OCI-LY3 (cell line): ENCODE measurements at regions not wholly inside any gene's neighbourhood (a gene's known extent, or its start where the extent isn't known, plus 50 kb on each side); places are given as distances from the start of the nearest gene placed in this dataset.

ENCODE experiments used
- H2AFZ ChIP-seq: fragments of 200-600, 300-600 bp; shearing (Covaris generic); 2 replicates; pipeline ENCODE4 v1.6.0; 2014; ENCODE audit warnings: antibody characterized with exemption, low read depth, low read length
- H3K27ac ChIP-seq: fragments of 200-600, 300-600 bp; sonication (generic); 2 replicates; pipeline ENCODE4 v1.5.1; 2014; ENCODE audit warnings: mild to moderate bottlenecking, low read length, moderate library complexity, mixed read lengths
- H3K27me3 ChIP-seq: fragments of 200-600, 300-600 bp; sonication (generic); 2 replicates; pipeline ENCODE4 v1.6.1; 2014; ENCODE audit warnings: low read depth, low read length, mixed read lengths
- H3K36me3 ChIP-seq: fragments of 200-600, 300-600 bp; sonication (generic); replicated peaks from 2 replicates; pipeline ENCODE3; 2014; ENCODE audit warnings: low read depth, low read length, mixed read lengths
- H3K4me1 ChIP-seq: fragments of 300-600, 200-600 bp; sonication (generic); 2 replicates; pipeline ENCODE4 v1.6.1; 2014; ENCODE audit warnings: low read length, mixed read lengths
- H3K4me2 ChIP-seq: fragments of 200-600, 300-600 bp; sonication (generic); 2 replicates; pipeline ENCODE4 v1.6.1; 2014; ENCODE audit warnings: low read length, mixed read lengths
- H3K4me3 ChIP-seq: fragments of 300-600, 200-600 bp; sonication (generic); 2 replicates; pipeline ENCODE4 v1.5.1; 2014; ENCODE audit warnings: antibody characterized with exemption, mild to moderate bottlenecking, low read length, moderate library complexity
- H3K79me2 ChIP-seq: fragments of 300-600, 200-600 bp; shearing (Covaris generic); 2 replicates; pipeline ENCODE4 v1.6.1; 2014; ENCODE audit warnings: mild to moderate bottlenecking, low read length, mixed read lengths
- H3K9ac ChIP-seq: fragments of 300-600, 200-600 bp; shearing (Covaris generic); 2 replicates; pipeline ENCODE4 v1.6.0; 2014; ENCODE audit warnings: mild to moderate bottlenecking, low read length, moderate library complexity
- H3K9me3 ChIP-seq: fragments of 200-600, 300-600 bp; shearing (Covaris generic); 2 replicates; pipeline ENCODE4 v1.6.1; 2014; ENCODE audit warnings: low read length, mixed read lengths; ENCODE audit not compliant: insufficient read depth
- H4K20me1 ChIP-seq: fragments of 200-600, 300-600 bp; sonication (generic); 2 replicates; pipeline ENCODE4 v1.6.1; 2016; ENCODE audit warnings: low read length, mixed read lengths; ENCODE audit not compliant: insufficient read depth
- CTCF ChIP-seq: fragments of 200-600, 300-600 bp; sonication (generic); IDR thresholded peaks from 2 replicates; pipeline ENCODE4 v1.5.1; 2014; ENCODE audit warnings: antibody characterized with exemption, low read length, low read depth
- EZH2phosphoT487 ChIP-seq: fragments of 200-600 bp; shearing (Covaris generic); IDR thresholded peaks from 2 replicates; pipeline ENCODE4 v1.6.1; 2018; ENCODE audit warnings: antibody characterized with exemption, mixed run types, low read depth

DNA sequence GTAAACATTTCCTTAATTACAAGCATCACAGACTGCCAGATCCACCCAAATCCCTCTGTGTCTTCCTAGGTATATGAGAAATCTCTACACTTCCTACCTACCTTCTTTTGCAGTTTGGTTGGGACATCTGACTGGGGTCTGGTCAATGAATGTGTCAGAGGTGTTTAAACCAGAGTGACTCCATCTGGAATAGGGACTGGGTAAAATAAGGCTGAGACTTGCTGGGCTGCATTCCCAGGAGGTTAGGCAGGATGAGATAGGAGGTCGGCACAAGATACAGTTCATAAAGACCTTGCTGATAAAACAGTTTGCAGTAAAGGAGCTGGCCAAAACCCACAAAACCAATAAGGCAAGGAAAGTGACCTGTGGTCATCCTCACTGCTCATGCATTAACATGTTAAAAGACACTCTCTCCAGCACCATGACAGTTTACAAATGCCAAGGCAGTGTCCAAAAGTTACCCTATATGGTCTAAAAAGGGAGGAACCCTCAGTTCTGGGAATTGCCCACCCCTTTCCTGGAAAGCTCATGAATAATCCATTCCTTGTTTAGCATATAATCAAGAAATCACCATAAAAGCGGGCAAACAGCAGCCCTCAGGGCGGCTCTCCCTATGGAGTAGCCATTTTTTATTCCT, 87.4 kb upstream of the BACE2 start:
- Histone ChIP-seq H3K4me3 (no peak overlapping the region), H3K79me2 (no peaks in the 10 kb centered on the region), H3K4me1 (no peaks in the 10 kb centered on the region), H3K27me3 (no peaks in the 10 kb centered on the region), H3K27ac (no peak overlapping the region), H3K36me3 (no peaks in the 10 kb centered on the region), H3K9ac (no peak overlapping the region), H2AFZ (no peak overlapping the region), H3K4me2 (no peak overlapping the region), H3K9me3 (no peaks in the 10 kb centered on the region), H4K20me1 (no peaks in the 10 kb centered on the region)
- TF ChIP-seq CTCF: no peak
- no peak for TF ChIP-seq EZH2phosphoT487

- Histone ChIP-seq H2AFZ (no peak overlapping the region), H3K27me3 (no peaks in the 10 kb centered on the region), H4K20me1 (no peaks in the 10 kb centered on the region), H3K27ac (no peak overlapping the region), H3K4me1 (no peaks in the 10 kb centered on the region), H3K4me2 (no peak overlapping the region), H3K4me3 (no peak overlapping the region), H3K9ac (no peak overlapping the region), H3K9me3 (no peaks in the 10 kb centered on the region), H3K79me2 (no peaks in the 10 kb centered on the region), H3K36me3 (no peaks in the 10 kb centered on the region)
- TF ChIP-seq CTCF (no peak), EZH2phosphoT487 (no peak)
Observed at GRCh38 chr21:41086569-41086968, 81.4 kb upstream of the BACE2 start.

DNA sequence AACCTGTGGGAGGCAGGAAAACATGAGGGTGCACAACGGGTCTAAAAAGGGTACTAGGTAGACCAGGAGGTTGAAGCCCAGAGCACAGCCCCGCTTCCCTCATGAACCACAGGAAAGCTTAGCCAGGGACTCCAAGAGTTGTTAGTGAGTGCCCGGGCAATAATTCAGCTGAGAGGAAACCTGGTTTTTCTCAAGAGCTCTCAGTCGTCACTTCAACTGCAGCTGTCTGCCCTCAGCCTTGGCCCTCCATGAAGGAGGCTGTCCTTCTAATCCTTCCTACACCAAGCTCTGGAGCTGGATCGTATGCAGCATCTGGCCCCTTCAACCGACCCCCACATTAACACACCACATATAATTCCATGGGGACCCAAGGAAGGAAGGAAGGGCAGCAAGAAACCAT, 77.0 kb upstream of the BACE2 start:
- Histone ChIP-seq H3K4me3 (no peak overlapping the region), H3K79me2 (no peaks in the 10 kb centered on the region), H3K36me3 (no peaks in the 10 kb centered on the region), H4K20me1 (no peaks in the 10 kb centered on the region), H3K4me2 (no peak overlapping the region), H3K27me3 (no peaks in the 10 kb centered on the region), H3K27ac (no peak overlapping the region), H3K9ac (no peak overlapping the region), H3K9me3 (no peaks in the 10 kb centered on the region), H3K4me1 (no peaks in the 10 kb centered on the region), H2AFZ (no peak overlapping the region)
- TF ChIP-seq CTCF: no peak
- TF ChIP-seq EZH2phosphoT487: no peak

DNA sequence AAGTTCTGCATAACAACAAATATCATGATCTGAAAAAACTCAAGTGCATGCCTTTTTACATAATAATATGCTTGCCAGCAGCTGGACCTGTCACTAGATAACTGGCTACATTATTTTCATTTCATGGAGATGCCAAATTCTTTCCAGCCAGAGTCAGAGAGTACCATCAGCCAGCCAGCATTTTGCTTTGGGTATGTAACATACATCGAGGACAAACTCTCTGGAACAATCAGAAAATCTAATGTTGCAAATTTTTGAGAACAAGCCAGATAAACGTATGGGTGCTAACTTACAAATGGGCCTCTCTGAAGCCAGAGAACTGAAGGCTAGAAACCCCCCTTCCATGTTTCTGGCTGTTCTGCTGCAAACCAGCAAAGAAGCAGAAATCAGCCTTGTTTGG, 76.3 kb upstream of the BACE2 start:
- Histone ChIP-seq H3K9ac (no peak overlapping the region), H3K4me2 (no peak overlapping the region), H3K36me3 (no peaks in the 10 kb centered on the region), H3K27ac (no peak overlapping the region), H3K79me2 (no peaks in the 10 kb centered on the region), H3K27me3 (no peaks in the 10 kb centered on the region), H3K4me3 (no peak overlapping the region), H3K9me3 (no peaks in the 10 kb centered on the region), H3K4me1 (no peaks in the 10 kb centered on the region), H4K20me1 (no peaks in the 10 kb centered on the region), H2AFZ (no peak overlapping the region)
- TF ChIP-seq CTCF (no peak), EZH2phosphoT487 (no peak)
